ENCODE measurements at regions not wholly inside any gene's neighbourhood (a gene's known extent, or its start where the extent isn't known, plus 50 kb on each side); places are given as distances from the start of the nearest gene placed in this dataset.
"Not testable (repeated sequence)": the region's sequence is repeated elsewhere in the genome, so short reads cannot be mapped to it uniquely, and the experiment has no call there.

GRCh38 chr6:85353012-85353411, 96.9 kb upstream of the NT5E start:
- Histone ChIP-seq H3K79me2 (ENCODE audit: low read length) (no peaks in the 10 kb centered on the region), H3K9ac (ENCODE audit: low read length) (no peak overlapping the region), H3K27ac (ENCODE audit: low read length) (no peak overlapping the region), H3K4me1 (ENCODE audit: low read length) (no peaks in the 10 kb centered on the region), H3K9me3 (ENCODE audit: low read length) (no peaks in the 10 kb centered on the region), H3K27me3 (ENCODE audit: low read length) (no peaks in the 10 kb centered on the region), H3K36me3 (ENCODE audit: insufficient read depth, low read length) (no peaks in the 10 kb centered on the region), H3K4me2 (ENCODE audit: low read depth, low read length, poor library complexity, severe bottlenecking) (no peak overlapping the region), H2AFZ (ENCODE audit: low read length) (no peak overlapping the region), H3K9me2 (replicated peaks; ENCODE audit: insufficient read depth, low read length) (no peaks in the 10 kb centered on the region), H4K20me1 (ENCODE audit: insufficient read depth, low read depth, low read length) (no peaks in the 10 kb centered on the region), H3K4me3 (ENCODE audit: low read length) (no peak overlapping the region)
- DNase-seq: no peak

GRCh38 chr6:85348643-85349042, 101.2 kb upstream of the NT5E start:
- Histone ChIP-seq H3K9me3 (ENCODE audit: low read length) (no peaks in the 10 kb centered on the region), H4K20me1 (ENCODE audit: insufficient read depth, low read depth, low read length) (no peaks in the 10 kb centered on the region), H3K36me3 (ENCODE audit: insufficient read depth, low read length) (no peaks in the 10 kb centered on the region), H3K9ac (ENCODE audit: low read length) (no peak overlapping the region), H3K79me2 (ENCODE audit: low read length) (no peaks in the 10 kb centered on the region), H3K4me1 (ENCODE audit: low read length) (no peaks in the 10 kb centered on the region), H3K27me3 (ENCODE audit: low read length) (no peaks in the 10 kb centered on the region), H3K4me2 (ENCODE audit: low read depth, low read length, poor library complexity, severe bottlenecking) (no peak overlapping the region), H3K4me3 (ENCODE audit: low read length) (no peak overlapping the region), H3K9me2 (replicated peaks; ENCODE audit: insufficient read depth, low read length) (no peaks in the 10 kb centered on the region), H3K27ac (ENCODE audit: low read length) (no peak overlapping the region), H2AFZ (ENCODE audit: low read length) (no peak overlapping the region)
- DNase-seq: no peak

GRCh38 chr6:85347812-85348211, 102.1 kb upstream of the NT5E start:
- H3K4me3 ChIP-seq (ENCODE audit: low read length): no peak overlapping the region
- no peak overlapping the region for H3K9ac ChIP-seq (ENCODE audit: low read length)
- no peak overlapping the region for H3K27ac ChIP-seq (ENCODE audit: low read length)

GRCh38 chr6:85346196-85346595, 103.7 kb upstream of the NT5E start:
- DNase-seq: no peak
- Histone ChIP-seq H3K27me3 (ENCODE audit: low read length) (no peaks in the 10 kb centered on the region), H3K4me1 (ENCODE audit: low read length) (no peaks in the 10 kb centered on the region), H3K4me2 (ENCODE audit: low read depth, low read length, poor library complexity, severe bottlenecking) (no peak overlapping the region), H3K27ac (ENCODE audit: low read length) (no peak overlapping the region), H3K4me3 (ENCODE audit: low read length) (no peak overlapping the region), H4K20me1 (ENCODE audit: insufficient read depth, low read depth, low read length) (no peaks in the 10 kb centered on the region), H3K9me2 (replicated peaks; ENCODE audit: insufficient read depth, low read length) (no peaks in the 10 kb centered on the region), H3K36me3 (ENCODE audit: insufficient read depth, low read length) (no peaks in the 10 kb centered on the region), H3K9ac (ENCODE audit: low read length) (no peak overlapping the region), H3K79me2 (ENCODE audit: low read length) (no peaks in the 10 kb centered on the region), H2AFZ (ENCODE audit: low read length) (no peak overlapping the region), H3K9me3 (ENCODE audit: low read length) (no peaks in the 10 kb centered on the region)

More at GRCh38 chr6:85347812-85348211, 102.1 kb upstream of the NT5E start:
- no peaks in the 10 kb centered on the region for H3K36me3 ChIP-seq (ENCODE audit: insufficient read depth, low read length)
- H3K9me3 ChIP-seq (ENCODE audit: low read length): no peaks in the 10 kb centered on the region
- H3K4me2 ChIP-seq (ENCODE audit: low read depth, low read length, poor library complexity, severe bottlenecking): no peak overlapping the region
- H3K79me2 ChIP-seq (ENCODE audit: low read length): no peaks in the 10 kb centered on the region
- no peaks in the 10 kb centered on the region for H3K9me2 ChIP-seq (replicated peaks; ENCODE audit: insufficient read depth, low read length)
- no peaks in the 10 kb centered on the region for H4K20me1 ChIP-seq (ENCODE audit: insufficient read depth, low read depth, low read length)
- DNase-seq: no peak
- no peaks in the 10 kb centered on the region for H3K27me3 ChIP-seq (ENCODE audit: low read length)
- no peak overlapping the region for H2AFZ ChIP-seq (ENCODE audit: low read length)
- no peaks in the 10 kb centered on the region for H3K4me1 ChIP-seq (ENCODE audit: low read length)

GRCh38 chr6:85344996-85345395, 104.9 kb upstream of the NT5E start:
- no peaks in the 10 kb centered on the region for H3K36me3 ChIP-seq (ENCODE audit: insufficient read depth, low read length)
- no peaks in the 10 kb centered on the region for H3K9me3 ChIP-seq (ENCODE audit: low read length)
- H3K79me2 ChIP-seq (ENCODE audit: low read length): no peaks in the 10 kb centered on the region
- no peak overlapping the region for H2AFZ ChIP-seq (ENCODE audit: low read length)
- no peaks in the 10 kb centered on the region for H3K4me1 ChIP-seq (ENCODE audit: low read length)
- H3K9ac ChIP-seq (ENCODE audit: low read length): no peak overlapping the region
- no peak for DNase-seq
- no peak overlapping the region for H3K4me2 ChIP-seq (ENCODE audit: low read depth, low read length, poor library complexity, severe bottlenecking)
- no peaks in the 10 kb centered on the region for H3K9me2 ChIP-seq (replicated peaks; ENCODE audit: insufficient read depth, low read length)
- H3K4me3 ChIP-seq (ENCODE audit: low read length): no peak overlapping the region
- no peaks in the 10 kb centered on the region for H3K27me3 ChIP-seq (ENCODE audit: low read length)
- H4K20me1 ChIP-seq (ENCODE audit: insufficient read depth, low read depth, low read length): no peaks in the 10 kb centered on the region
- H3K27ac ChIP-seq (ENCODE audit: low read length): no peak overlapping the region

GRCh38 chr6:85343428-85343827, 106.5 kb upstream of the NT5E start:
- Histone ChIP-seq H3K9ac (ENCODE audit: low read length) (no peak overlapping the region), H3K4me3 (ENCODE audit: low read length) (no peak overlapping the region), H4K20me1 (ENCODE audit: insufficient read depth, low read depth, low read length) (no peaks in the 10 kb centered on the region), H3K4me2 (ENCODE audit: low read depth, low read length, poor library complexity, severe bottlenecking) (no peak overlapping the region), H3K9me2 (replicated peaks; ENCODE audit: insufficient read depth, low read length) (no peaks in the 10 kb centered on the region), H3K36me3 (ENCODE audit: insufficient read depth, low read length) (no peaks in the 10 kb centered on the region), H2AFZ (ENCODE audit: low read length) (no peak overlapping the region), H3K9me3 (ENCODE audit: low read length) (no peaks in the 10 kb centered on the region), H3K79me2 (ENCODE audit: low read length) (no peaks in the 10 kb centered on the region), H3K27me3 (ENCODE audit: low read length) (no peaks in the 10 kb centered on the region), H3K4me1 (ENCODE audit: low read length) (no peaks in the 10 kb centered on the region), H3K27ac (ENCODE audit: low read length) (no peak overlapping the region)
- no peak for DNase-seq

GRCh38 chr6:85329196-85329595, 120.7 kb upstream of the NT5E start:
- Histone ChIP-seq H3K79me2 (ENCODE audit: low read length) (no peaks in the 10 kb centered on the region), H3K4me1 (ENCODE audit: low read length) (no peaks in the 10 kb centered on the region), H3K27me3 (ENCODE audit: low read length) (no peaks in the 10 kb centered on the region), H3K9ac (ENCODE audit: low read length) (no peak overlapping the region), H3K27ac (ENCODE audit: low read length) (no peak overlapping the region), H3K36me3 (ENCODE audit: insufficient read depth, low read length) (no peaks in the 10 kb centered on the region), H3K9me2 (replicated peaks; ENCODE audit: insufficient read depth, low read length) (no peaks in the 10 kb centered on the region), H4K20me1 (ENCODE audit: insufficient read depth, low read depth, low read length) (no peaks in the 10 kb centered on the region), H2AFZ (ENCODE audit: low read length) (no peak overlapping the region), H3K9me3 (ENCODE audit: low read length) (no peaks in the 10 kb centered on the region), H3K4me3 (ENCODE audit: low read length) (no peak overlapping the region), H3K4me2 (ENCODE audit: low read depth, low read length, poor library complexity, severe bottlenecking) (no peak overlapping the region)
- DNase-seq: no peak

GRCh38 chr6:85325811-85326210, 124.1 kb upstream of the NT5E start:
- H3K4me2 ChIP-seq (ENCODE audit: low read depth, low read length, poor library complexity, severe bottlenecking); H3K4me1 ChIP-seq (ENCODE audit: low read length); H3K4me3 ChIP-seq (ENCODE audit: low read length); H4K20me1 ChIP-seq (ENCODE audit: insufficient read depth, low read depth, low read length); H2AFZ ChIP-seq (ENCODE audit: low read length); H3K9me3 ChIP-seq (ENCODE audit: low read length); H3K9me2 ChIP-seq (replicated peaks; ENCODE audit: insufficient read depth, low read length); H3K9ac ChIP-seq (ENCODE audit: low read length); H3K27ac ChIP-seq (ENCODE audit: low read length); H3K79me2 ChIP-seq (ENCODE audit: low read length); H3K36me3 ChIP-seq (ENCODE audit: insufficient read depth, low read length); DNase-seq; H3K27me3 ChIP-seq (ENCODE audit: low read length): not testable (repeated sequence)

GRCh38 chr6:85323435-85324040, 126.3 kb upstream of the NT5E start:
- Histone ChIP-seq H3K36me3 (ENCODE audit: insufficient read depth, low read length) (no peaks in the 10 kb centered on the region), H4K20me1 (ENCODE audit: insufficient read depth, low read depth, low read length) (no peaks in the 10 kb centered on the region), H3K27ac (ENCODE audit: low read length) (no peak overlapping the region), H3K9me2 (replicated peaks; ENCODE audit: insufficient read depth, low read length) (no peaks in the 10 kb centered on the region), H3K9me3 (ENCODE audit: low read length) (no peaks in the 10 kb centered on the region), H3K27me3 (ENCODE audit: low read length) (no peaks in the 10 kb centered on the region), H3K9ac (ENCODE audit: low read length) (no peak overlapping the region), H3K79me2 (ENCODE audit: low read length) (no peaks in the 10 kb centered on the region), H3K4me1 (ENCODE audit: low read length) (no peaks in the 10 kb centered on the region), H2AFZ (ENCODE audit: low read length) (no peak overlapping the region), H3K4me3 (ENCODE audit: low read length) (no peak overlapping the region), H3K4me2 (ENCODE audit: low read depth, low read length, poor library complexity, severe bottlenecking) (no peak overlapping the region)
- peak; percentile 94 for DNase-seq

Data from Karpas-422 (cell line).